Sigmoid colon (tissue), 6 donors: ENCODE measurements at regions not wholly inside any gene's neighbourhood (a gene's known extent, or its start where the extent isn't known, plus 50 kb on each side); places are given as distances from the start of the nearest gene placed in this dataset.

Source experiments
- DNase-seq: peaks from one replicate; pipeline ENCODE4 v3.0.0-alpha.2; 2019
- H3K27ac ChIP-seq, 4 donors: fragments of 200-600 bp; sonication (generic); one replicate each; pipeline ENCODE4 v1.5.1; 2016 to 2019; ENCODE audit warnings: mild to moderate bottlenecking in 1 of 4
- H3K27me3 ChIP-seq, 3 donors: fragments of 200-600 bp; sonication (generic); one replicate each; pipeline ENCODE4 v1.5.1; 2019; ENCODE audit warnings: mild to moderate bottlenecking in 1 of 3
- H3K36me3 ChIP-seq, 4 donors: fragments of 200-600 bp; sonication (generic); one replicate each; pipeline ENCODE4 v1.5.1; 2016 to 2019
- H3K4me1 ChIP-seq, 4 donors: fragments of 200-600 bp; sonication (generic); one replicate each; pipeline ENCODE4 v1.5.1; 2017 to 2019
- H3K4me3 ChIP-seq, 4 donors: fragments of 200-600 bp; sonication (generic); one replicate each; pipeline ENCODE4 v1.5.1; 2017 to 2019; ENCODE audit warnings: mild to moderate bottlenecking in 2 of 4, moderate library complexity in 1 of 4
- H3K9me3 ChIP-seq, 4 donors: fragments of 200-600 bp in 3 of 4; sonication (generic) in 3 of 4; one replicate each; pipeline versions ENCODE4 v1.5.1 to v1.6.1; 2013 to 2019
- CTCF ChIP-seq, 4 experiments: fragments of 450-650 bp in 3 of 4; fragments of 200-600 bp in 1 of 4; IDR thresholded peaks; one replicate each; pipeline ENCODE4 v1.5.1; 2016 to 2019; ENCODE audit warnings: antibody characterized with exemption in 4 of 4, mild to moderate bottlenecking in 3 of 4, moderate library complexity in 2 of 4
- EP300 ChIP-seq, 4 donors: sonication (generic); formaldehyde crosslinking; IDR thresholded peaks; one replicate each; pipeline ENCODE4 v1.6.1; 2017; ENCODE audit warnings: antibody characterized with exemption in 4 of 4
- POLR2A ChIP-seq, 2 donors: fragments of 450-650 bp; IDR thresholded peaks; one replicate each; pipeline ENCODE4 v1.6.1; 2016; ENCODE audit warnings: antibody characterized with exemption in 2 of 2, mild to moderate bottlenecking in 2 of 2, moderate library complexity in 2 of 2
- POLR2AphosphoS5 ChIP-seq, 4 donors: sonication (generic); formaldehyde crosslinking; IDR thresholded peaks; one replicate each; pipeline ENCODE4 v1.6.1; 2017; ENCODE audit warnings: antibody characterized with exemption in 4 of 4
- WGBS, 2 donors: extraction: QIAGEN DNeasy Blood & Tissue Kit; methylation state at CpG; one replicate each; pipeline ENCODE4 v1.1.7; 2013; 5-methylcytosine and 5-hydroxymethylcytosine counted together
- intact Hi-C: fragments of 100-400 bp; cut with DNase I; formaldehyde crosslinking; loops from one replicate; pipeline ENCODE4 v1.15.1; 2023
- donor health status: healthy with polysubstance abuse.
- donor health status: healthy.

DNA sequence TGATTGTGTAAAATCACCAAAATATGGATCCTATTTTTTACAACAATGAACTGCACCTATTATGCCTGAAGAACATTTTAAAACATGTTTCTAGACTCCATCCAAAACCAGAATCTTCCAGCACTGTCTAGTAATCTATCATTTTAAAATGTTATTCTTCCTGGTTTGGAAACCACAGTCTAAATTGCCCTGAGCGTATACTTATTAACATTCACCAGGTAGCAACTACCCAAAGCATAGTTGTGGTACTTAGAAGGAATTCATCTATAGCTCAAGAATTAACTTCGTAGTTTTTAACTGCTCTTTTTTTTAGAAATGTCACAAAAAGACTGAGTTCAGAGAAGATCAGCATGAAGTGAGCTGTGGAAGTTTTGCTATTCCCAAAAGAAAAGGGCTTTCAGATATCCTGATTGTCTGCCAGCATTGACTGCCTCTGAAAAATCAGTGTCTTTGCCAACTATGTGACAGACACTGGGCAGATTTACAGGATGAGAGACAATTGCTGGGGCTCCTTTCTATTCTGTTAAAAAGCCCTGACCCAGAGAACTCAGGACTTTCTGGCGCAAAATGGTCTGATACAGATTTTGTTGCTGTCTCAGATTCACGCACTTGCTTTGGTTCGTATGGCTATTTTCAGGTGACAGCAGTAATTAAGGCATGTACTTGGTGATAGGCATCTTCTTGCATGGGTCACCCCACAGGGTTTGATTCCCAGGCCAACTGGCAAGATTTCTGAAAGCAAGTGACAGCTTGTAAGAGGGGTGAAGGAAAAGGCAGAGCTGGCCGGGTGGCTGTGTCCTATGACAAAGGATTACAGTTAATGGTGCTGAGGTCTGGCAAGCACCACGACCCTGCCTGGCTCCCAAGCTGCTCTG, 152.5 kb upstream of the RAI14 start:
- Histone ChIP-seq H3K4me3 (no peak overlapping the region), H3K27ac (peak overlapping the region; percentile 69 to 88 (median 79)), H3K27me3 (no peaks in the 10 kb centered on the region), H3K9me3 (no peaks in the 10 kb centered on the region), H3K36me3 (no peaks in the 10 kb centered on the region), H3K4me1 (peaks cover 0 to 57% (median 55%) of the 10 kb centered on the region in 4 donors)
- TF ChIP-seq CTCF (IDR thresholded peaks at IDR 0.05): no peak
- no peak for TF ChIP-seq POLR2A (IDR thresholded peaks at IDR 0.05)
- no peak for TF ChIP-seq EP300 (IDR thresholded peaks at IDR 0.05)
- peak in 1 of 4 donors; percentile 16 for TF ChIP-seq POLR2AphosphoS5 (IDR thresholded peaks at IDR 0.05)
- intact Hi-C loops: no loop called here
- 71 to 77% methylated on average over 7 of the region's 7 CpGs for WGBS, 2 donors
- DNase-seq: no peak

DNA sequence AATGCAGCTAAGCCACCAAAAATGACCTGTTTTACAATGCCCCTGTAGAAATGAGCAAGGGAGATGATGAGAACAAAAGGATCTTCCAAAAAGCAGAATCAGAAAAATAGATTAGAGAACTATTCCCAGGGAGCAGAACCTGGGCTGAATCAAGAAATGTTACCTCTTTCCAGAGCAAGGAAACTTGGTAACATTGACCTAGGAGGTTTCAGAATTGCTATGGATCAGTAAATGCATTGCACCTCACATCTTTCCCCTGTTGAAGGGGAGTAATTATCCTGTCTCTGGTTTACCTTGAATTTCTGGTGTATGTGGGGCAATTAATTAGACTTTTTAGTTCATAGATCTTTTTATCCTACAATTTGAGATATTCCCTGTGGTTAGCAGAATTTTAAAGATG, 151.2 kb upstream of the RAI14 start:
- H3K4me1 ChIP-seq: peaks cover 0 to 44% (median 42%) of the 10 kb centered on the region in 4 donors
- intact Hi-C loops: no loop called here
- peak overlapping the region; percentile 69 to 88 (median 79) for H3K27ac ChIP-seq

GRCh38 chr5:34505731-34506130, 150.4 kb upstream of the RAI14 start:
- no peaks in the 10 kb centered on the region for H3K9me3 ChIP-seq
- TF ChIP-seq POLR2A (IDR thresholded peaks at IDR 0.05): no peak
- H3K27ac ChIP-seq: peak overlapping the region in 2 of 4 donors; percentile 79 to 88
- H3K4me3 ChIP-seq: no peak overlapping the region
- H3K27me3 ChIP-seq: no peaks in the 10 kb centered on the region
- intact Hi-C loops: no loop called here
- 87 to 92% methylated on average over 2 of the region's 2 CpGs for WGBS, 2 donors
- H3K36me3 ChIP-seq: no peaks in the 10 kb centered on the region
- no peak for DNase-seq
- H3K4me1 ChIP-seq: peaks cover 0 to 43% (median 39%) of the 10 kb centered on the region in 4 donors

More for the DNA sequence above, 151.2 kb upstream of the RAI14 start:
- DNase-seq: no peak
- TF ChIP-seq EP300 (IDR thresholded peaks at IDR 0.05) (no peak), POLR2A (IDR thresholded peaks at IDR 0.05) (no peak), CTCF (IDR thresholded peaks at IDR 0.05) (no peak), POLR2AphosphoS5 (IDR thresholded peaks at IDR 0.05) (no peak)
- no peak overlapping the region for H3K4me3 ChIP-seq
- H3K36me3 ChIP-seq: no peaks in the 10 kb centered on the region
- H3K9me3 ChIP-seq: no peaks in the 10 kb centered on the region
- H3K27me3 ChIP-seq: no peaks in the 10 kb centered on the region

- Histone ChIP-seq H3K36me3 (no peaks in the 10 kb centered on the region), H3K4me3 (no peak overlapping the region), H3K27me3 (no peaks in the 10 kb centered on the region), H3K9me3 (no peaks in the 10 kb centered on the region), H3K4me1 (peaks cover 0 to 51% (median 40%) of the 10 kb centered on the region in 4 donors), H3K27ac (no peak overlapping the region)
- intact Hi-C loops: no loop called here
- TF ChIP-seq POLR2AphosphoS5 (IDR thresholded peaks at IDR 0.05) (no peak), POLR2A (IDR thresholded peaks at IDR 0.05) (no peak), EP300 (IDR thresholded peaks at IDR 0.05) (no peak), CTCF (IDR thresholded peaks at IDR 0.05) (no peak)
- no peak for DNase-seq
- 80 to 94% methylated on average over 2 of the region's 2 CpGs for WGBS, 2 donors
Measured at GRCh38 chr5:34507933-34508332, 148.2 kb upstream of the RAI14 start.

- TF ChIP-seq CTCF (IDR thresholded peaks at IDR 0.05) (no peak), POLR2AphosphoS5 (IDR thresholded peaks at IDR 0.05) (no peak), POLR2A (IDR thresholded peaks at IDR 0.05) (no peak), EP300 (IDR thresholded peaks at IDR 0.05) (no peak)
- no peaks in the 10 kb centered on the region for H3K36me3 ChIP-seq
- WGBS, 2 donors: 48 to 79% methylated on average over 2 of the region's 2 CpGs
- peaks cover 0 to 38% (median 26%) of the 10 kb centered on the region in 4 donors for H3K4me1 ChIP-seq
- H3K27me3 ChIP-seq: no peaks in the 10 kb centered on the region
- no peak for DNase-seq
- no peak overlapping the region for H3K4me3 ChIP-seq
- H3K27ac ChIP-seq: peak overlapping the region in 1 of 4 donors; percentile 80
- H3K9me3 ChIP-seq: no peaks in the 10 kb centered on the region
- intact Hi-C loops: no loop called here
Measured at GRCh38 chr5:34509392-34509791, 146.7 kb upstream of the RAI14 start.
